RKO (cell line): ENCODE measurements at regions not wholly inside any gene's neighbourhood (a gene's known extent, or its start where the extent isn't known, plus 50 kb on each side); places are given as distances from the start of the nearest gene placed in this dataset.

Source experiments
- DNase-seq: peaks from one replicate; pipeline ENCODE4 v3.0.0-alpha.2; 2016; ENCODE audit warnings: low spot score

GRCh38 chr10:90462749-90463470 lies 394.9 kb downstream of the HTR7 start:
- no peak for DNase-seq

GRCh38 chr10:90464329-90464728 lies 393.5 kb downstream of the HTR7 start:
- DNase-seq, result no peak

GRCh38 chr10:90470966-90471365 lies 386.9 kb downstream of the HTR7 start:
- no peak for DNase-seq

GRCh38 chr10:90480466-90480865 lies 377.4 kb downstream of the HTR7 start:
- DNase-seq, result no peak

- no peak for DNase-seq
Observed at GRCh38 chr10:90481326-90481923, 376.4 kb downstream of the HTR7 start.

GRCh38 chr10:90484518-90484917 lies 373.3 kb downstream of the HTR7 start:
- DNase-seq, result no peak

- DNase-seq, result no peak
Observed at GRCh38 chr10:90494183-90494582, 363.7 kb downstream of the HTR7 start.

GRCh38 chr10:90504172-90504571 lies 353.7 kb downstream of the HTR7 start:
- no peak for DNase-seq

GRCh38 chr10:90526721-90527120 lies 331.1 kb downstream of the HTR7 start:
- DNase-seq, result no peak

- no peak for DNase-seq
Observed at GRCh38 chr10:90530521-90530920, 327.3 kb downstream of the HTR7 start.

GRCh38 chr10:90557385-90557784 lies 300.5 kb downstream of the HTR7 start:
- DNase-seq, result no peak

GRCh38 chr10:90560331-90560730 lies 297.5 kb downstream of the HTR7 start:
- DNase-seq, result no peak

GRCh38 chr10:90561666-90562065 lies 296.2 kb downstream of the HTR7 start:
- no peak for DNase-seq

- no peak for DNase-seq
Observed at GRCh38 chr10:90571481-90572258, 286.2 kb downstream of the HTR7 start.

- DNase-seq, result no peak
Observed at GRCh38 chr10:90575125-90575524, 282.7 kb downstream of the HTR7 start.

GRCh38 chr10:90577569-90577968 lies 280.3 kb downstream of the HTR7 start:
- DNase-seq, result no peak

- DNase-seq, result peak; percentile 5
Observed at GRCh38 chr10:90579602-90580242, 278.1 kb downstream of the HTR7 start.

GRCh38 chr10:90583416-90583815 lies 274.4 kb downstream of the HTR7 start:
- no peak for DNase-seq

- no peak for DNase-seq
Observed at GRCh38 chr10:90587081-90587491, 270.8 kb downstream of the HTR7 start.

- no peak for DNase-seq
Observed at GRCh38 chr10:90587561-90587960, 270.3 kb downstream of the HTR7 start.

GRCh38 chr10:90588222-90588621 lies 269.6 kb downstream of the HTR7 start:
- DNase-seq, result no peak

GRCh38 chr10:90589825-90590224 lies 268.0 kb downstream of the HTR7 start:
- no peak for DNase-seq

- no peak for DNase-seq
Observed at GRCh38 chr10:90591629-90592028, 266.2 kb downstream of the HTR7 start.
